NCI-H748 (cell line): ENCODE measurements at regions not wholly inside any gene's neighbourhood (a gene's known extent, or its start where the extent isn't known, plus 50 kb on each side); places are given as distances from the start of the nearest gene placed in this dataset.

ENCODE experiments used
- DNase-seq: peaks from one replicate; lab custom pipeline; 2025; ENCODE audit not compliant: unreplicated experiment; lab: John Stamatoyannopoulos, UW

DNA sequence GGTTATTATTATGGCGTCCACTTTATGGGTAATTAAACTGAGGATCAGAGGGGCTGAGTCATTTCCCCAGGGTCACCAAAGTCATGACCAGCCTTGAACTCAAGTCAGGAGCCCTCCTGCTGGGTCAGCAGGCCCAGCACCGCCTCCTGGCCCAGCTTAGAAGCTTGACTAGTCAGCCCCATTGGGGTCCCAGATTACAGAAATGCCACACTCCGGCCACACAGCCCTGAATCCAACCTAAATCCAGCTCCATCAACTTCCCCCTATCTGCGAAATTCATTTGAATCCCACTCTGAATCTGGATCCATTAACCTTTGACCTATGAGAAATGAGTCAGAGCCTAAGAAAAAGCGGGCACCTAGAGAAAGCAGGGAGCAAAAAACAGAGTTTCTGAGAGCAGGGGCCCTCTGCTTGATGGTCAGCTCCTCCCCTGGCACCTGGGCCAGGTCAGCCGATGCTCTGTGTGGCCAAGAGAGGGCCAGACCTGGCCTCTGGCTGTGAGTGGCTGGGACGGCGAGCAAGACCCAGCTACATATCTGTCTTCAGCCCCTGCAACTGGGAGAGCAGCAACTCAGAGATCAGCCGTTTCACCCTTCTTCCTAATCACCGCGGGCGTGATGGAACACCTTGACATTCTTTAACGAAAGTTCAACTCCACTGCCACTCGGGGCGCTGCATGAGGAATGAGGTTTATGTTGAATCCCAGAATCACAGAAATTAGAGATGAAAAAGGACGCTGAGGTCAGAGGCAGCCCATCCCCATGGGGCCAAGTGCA lies 196.1 kb downstream of the TRIM29 start:
- DNase-seq: no peak

- no peak for DNase-seq
These were observed 196.7 kb downstream of the TRIM29 start for GRCh38 chr11:119941171-119941570.

GRCh38 chr11:119940401-119940976 lies 197.4 kb downstream of the TRIM29 start:
- no peak for DNase-seq

- DNase-seq: no peak
These were observed 200.5 kb downstream of the TRIM29 start for GRCh38 chr11:119937412-119937811.

DNA sequence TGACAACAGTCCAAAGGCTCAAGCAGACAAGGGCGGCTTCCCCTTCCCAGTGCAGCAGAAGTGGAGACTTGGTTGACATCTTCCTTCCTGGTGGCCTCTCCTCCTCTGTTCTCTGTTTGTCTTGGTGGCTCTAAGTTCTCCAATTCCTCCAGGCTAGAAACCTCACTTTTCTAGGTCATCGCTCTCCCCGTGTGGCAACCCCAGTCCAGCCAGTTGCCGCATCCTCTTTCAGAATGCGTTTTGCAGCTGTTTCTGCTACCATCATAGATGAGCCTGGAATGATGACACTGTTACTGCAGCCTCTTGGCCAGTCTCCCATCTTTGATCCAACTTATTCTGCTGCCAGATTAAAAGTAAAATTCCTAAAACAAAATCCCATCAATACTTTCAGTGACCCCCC lies 201.5 kb downstream of the TRIM29 start:
- no peak for DNase-seq

DNA sequence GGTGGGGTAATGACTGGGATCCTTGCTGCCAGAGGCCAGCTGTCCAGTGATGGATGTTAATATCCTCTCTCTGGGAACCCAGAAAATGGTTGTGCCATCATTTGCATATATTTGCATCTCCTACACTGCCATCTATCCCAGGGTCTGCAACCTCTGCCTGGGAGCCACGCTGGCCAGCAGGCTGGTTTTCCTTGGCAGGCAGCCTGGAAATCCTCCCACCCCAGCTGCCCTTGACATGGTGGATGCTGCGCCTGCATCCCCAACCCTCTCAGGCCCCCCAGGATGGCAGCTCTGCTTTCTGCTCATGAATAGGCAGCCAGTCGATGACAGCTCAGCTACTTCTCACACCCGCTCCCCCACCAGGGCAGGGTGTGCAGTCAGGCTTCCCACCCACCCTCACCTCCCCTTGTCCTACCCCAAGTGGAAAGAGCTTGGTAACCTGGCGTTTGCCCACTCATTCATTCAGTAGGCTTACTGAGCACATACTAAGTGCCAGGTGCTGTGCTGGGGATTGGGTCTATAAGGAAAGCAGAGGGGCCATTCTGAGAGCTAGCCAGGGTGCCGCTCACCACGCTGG lies 202.5 kb downstream of the TRIM29 start:
- no peak for DNase-seq

DNA sequence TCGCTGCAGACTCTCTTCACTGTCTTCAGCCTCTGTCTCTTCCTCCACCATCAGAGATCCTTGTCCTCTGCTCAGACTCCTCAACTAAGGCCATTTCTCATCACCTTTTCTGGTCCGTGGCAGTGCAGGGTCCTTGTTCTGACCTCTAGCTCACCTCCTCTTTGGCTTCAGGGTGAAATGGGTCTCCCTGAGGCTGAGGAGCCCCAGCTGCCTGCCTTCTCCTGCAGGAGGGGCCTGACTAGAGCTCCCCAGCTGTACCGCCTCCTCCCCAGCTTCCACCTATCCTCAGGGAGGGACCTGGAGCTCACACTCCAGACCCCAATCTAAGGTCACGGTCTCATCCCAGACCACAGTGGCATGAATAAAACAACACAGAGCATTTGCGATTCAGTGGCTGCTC lies 203.0 kb downstream of the TRIM29 start:
- DNase-seq: no peak

- no peak for DNase-seq
These were observed 203.6 kb downstream of the TRIM29 start for GRCh38 chr11:119934267-119934666.

DNA sequence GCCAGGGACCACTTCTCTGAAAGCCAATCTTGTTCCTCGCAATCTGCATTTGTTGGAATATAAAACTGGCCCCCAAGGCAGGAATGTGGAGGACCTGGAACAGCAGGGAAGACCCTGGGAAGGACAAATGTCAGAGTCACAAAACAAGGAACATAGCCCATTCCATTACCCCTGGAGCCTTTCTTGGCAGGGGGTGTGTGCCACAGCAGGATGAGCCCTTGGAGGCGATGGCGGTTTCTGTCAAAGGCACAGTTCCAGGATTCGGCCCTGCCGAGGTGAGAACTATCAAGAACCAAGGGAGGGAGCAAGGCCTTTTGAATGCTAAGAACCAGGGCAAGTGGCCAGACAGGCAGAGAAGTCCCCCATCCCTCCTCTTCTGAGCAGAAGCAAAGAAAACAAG lies 204.3 kb downstream of the TRIM29 start:
- no peak for DNase-seq

DNA sequence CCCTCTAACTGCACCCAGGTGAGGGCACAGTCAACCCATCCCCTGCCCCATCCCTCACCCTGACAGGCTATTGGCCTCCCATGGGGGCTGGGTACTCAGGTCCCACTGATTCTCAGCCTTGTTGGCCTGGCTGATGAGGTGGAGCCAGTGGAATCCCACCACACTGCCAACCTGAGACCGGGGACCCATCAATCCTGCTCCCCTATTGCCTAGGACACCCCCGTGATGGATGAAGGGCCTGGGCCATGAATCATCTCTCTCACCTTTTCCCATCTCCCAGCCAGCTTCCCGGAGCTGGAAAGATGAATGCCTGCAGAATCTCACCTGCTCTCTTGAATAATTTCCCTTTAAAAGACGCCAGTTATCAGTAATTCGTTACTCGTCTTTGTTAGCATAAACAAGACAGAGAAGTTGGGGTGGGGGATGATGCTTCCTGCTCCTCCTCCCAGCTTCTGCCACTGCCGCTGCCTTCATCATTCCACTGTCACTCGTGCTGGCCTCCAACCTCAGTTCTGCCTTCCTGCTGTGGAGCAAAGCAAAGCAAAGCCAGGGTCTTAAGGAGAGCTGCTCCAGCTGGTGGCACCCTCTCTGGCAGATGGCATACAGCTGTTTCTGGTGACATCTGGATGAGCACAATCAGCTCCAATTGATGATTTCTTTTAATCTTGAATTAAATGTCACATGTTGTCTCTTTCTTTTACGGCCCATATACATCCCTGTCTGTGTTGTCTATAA lies 204.0 kb upstream of the NECTIN1 start:
- no peak for DNase-seq

GRCh38 chr11:119928047-119928446 lies 199.0 kb upstream of the NECTIN1 start:
- DNase-seq: no peak

DNA sequence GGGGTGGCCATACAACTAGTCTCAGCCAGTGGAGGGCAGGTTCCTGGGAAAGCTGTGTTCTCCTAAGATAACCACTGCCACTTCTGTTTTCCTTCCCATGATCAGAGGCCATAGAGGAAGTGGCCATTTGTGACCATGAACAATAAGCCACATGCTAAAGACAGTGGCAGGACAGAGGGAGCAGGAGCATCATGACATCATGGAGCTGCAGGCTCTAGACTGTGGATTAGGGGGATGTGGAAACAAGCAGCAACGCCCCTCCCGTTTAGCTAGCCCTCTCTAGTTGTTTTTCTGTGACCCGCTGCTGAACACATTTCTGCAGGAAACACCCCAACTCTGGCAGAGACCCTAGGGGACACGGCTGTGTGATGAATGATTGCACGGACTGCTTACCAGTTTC lies 195.0 kb upstream of the NECTIN1 start:
- DNase-seq: no peak

DNA sequence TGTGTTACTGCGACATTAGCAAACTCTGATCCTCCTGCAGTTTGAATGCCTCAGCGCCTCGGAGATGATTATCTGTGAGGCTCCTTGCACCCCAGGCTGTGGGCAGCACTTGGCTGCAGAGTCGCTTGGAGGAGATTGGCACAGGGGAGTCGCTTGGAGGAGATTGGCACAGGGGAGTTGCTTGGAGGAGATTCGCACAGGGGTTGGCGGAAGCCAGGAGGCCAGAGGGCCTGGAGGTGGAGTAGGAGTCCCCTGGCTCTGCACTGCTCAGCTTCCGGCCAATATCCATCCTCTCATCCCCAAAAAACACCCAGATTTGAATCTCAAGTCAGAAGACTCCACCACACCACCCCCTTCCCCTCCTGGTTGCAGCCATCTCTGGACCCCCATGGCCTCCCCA lies 192.6 kb upstream of the NECTIN1 start:
- no peak for DNase-seq

DNA sequence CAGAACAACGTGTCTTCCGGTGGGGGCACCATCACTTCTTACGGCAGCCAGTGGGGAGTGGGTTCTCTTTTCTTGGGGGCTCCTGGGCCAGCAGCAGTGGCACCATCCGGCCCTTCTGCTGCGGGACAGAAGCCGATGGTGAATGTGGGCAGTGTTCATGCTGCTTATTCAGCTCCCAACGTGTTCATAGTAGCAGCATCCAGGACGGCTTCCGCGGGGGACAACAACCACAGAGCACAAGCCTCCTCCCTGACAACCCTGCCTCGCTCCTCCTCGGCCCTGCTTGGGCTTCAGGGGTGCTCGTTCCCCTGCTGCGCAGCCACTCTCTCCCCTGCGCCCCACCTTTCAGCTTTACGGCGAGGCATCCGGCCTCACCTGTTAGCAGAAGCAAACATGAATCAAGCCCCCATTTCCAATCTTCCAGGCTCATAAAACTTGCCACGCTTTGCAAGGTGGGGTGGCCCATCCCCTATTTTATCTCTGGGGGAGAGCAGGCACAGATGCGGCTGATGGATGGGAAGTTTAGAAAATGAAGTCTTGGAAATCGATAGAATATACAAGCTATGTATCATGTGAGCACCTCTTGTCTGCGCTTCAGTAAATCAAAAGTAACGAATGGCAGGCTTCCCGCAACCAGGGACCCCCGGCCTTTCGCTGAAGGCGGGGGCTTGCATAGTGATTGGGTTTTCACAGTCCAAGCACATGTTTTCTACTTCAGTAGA lies 191.8 kb upstream of the NECTIN1 start:
- DNase-seq: no peak

GRCh38 chr11:119919656-119920055 lies 190.7 kb upstream of the NECTIN1 start:
- DNase-seq: no peak

GRCh38 chr11:119918347-119918746 lies 189.3 kb upstream of the NECTIN1 start:
- DNase-seq: no peak

GRCh38 chr11:119916568-119916967 lies 187.6 kb upstream of the NECTIN1 start:
- no peak for DNase-seq

- peak; percentile 83 for DNase-seq
These were observed 183.2 kb upstream of the NECTIN1 start for GRCh38 chr11:119912229-119912628.

DNA sequence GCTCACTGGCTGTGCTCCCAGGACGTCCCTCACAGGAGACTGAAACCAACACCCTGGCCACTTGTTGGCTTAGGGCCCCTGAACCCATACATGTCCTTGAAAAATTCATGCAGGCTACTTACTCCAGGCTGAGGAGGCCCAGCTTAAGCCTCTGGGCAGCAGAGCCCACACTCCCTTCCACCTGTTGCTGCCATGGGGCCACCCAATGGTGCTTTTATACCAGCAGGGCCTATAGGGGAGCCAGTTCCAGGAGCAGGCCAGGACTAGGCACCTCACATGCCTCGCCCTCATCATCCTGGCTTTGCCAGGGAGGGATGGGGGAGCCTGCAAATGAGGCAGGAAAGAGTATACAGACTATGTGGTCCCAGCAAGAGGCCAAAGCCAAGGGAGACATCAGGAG lies 181.7 kb upstream of the NECTIN1 start:
- DNase-seq: no peak

GRCh38 chr11:119910051-119910450 lies 181.1 kb upstream of the NECTIN1 start:
- DNase-seq: peak; percentile 42

DNA sequence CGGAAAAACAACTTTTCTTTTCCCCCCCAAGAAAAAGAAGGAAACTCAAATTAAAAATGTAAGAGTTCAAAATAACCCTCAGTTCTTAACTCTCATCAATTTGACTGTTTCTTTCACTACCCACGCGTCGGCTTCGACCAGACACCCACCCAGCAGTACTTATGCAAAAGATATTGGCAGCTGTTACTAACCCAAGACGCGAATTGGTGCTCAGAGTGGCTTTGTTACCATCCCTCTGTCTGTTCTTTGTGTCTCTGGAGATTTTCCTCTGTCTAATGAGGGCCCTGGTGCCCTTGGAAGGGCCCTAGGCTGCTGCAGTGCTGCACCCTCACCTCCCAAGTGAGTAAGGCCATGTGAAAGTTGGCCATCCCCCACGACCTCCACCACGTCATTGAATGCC lies 180.5 kb upstream of the NECTIN1 start:
- no peak for DNase-seq
